Mesenchymal stem cell (in vitro differentiated cells and primary cell): ENCODE measurements at regions not wholly inside any gene's neighbourhood (a gene's known extent, or its start where the extent isn't known, plus 50 kb on each side); places are given as distances from the start of the nearest gene placed in this dataset.

Source experiments
- DNase-seq: peaks from one replicate; pipeline ENCODE4 v3.0.0-alpha.2; 2013
- H2AFZ ChIP-seq: one replicate; pipeline ENCODE4 v1.6.1; 2013; ENCODE audit warnings: low read depth, mild to moderate bottlenecking, control low read depth, inconsistent platforms, low read length, moderate library complexity
- H2AK5ac ChIP-seq: 2 replicates; pipeline ENCODE4 v1.6.1; 2013; ENCODE audit warnings: low read length, moderate library complexity, mild to moderate bottlenecking, inconsistent platforms; ENCODE audit not compliant: severe bottlenecking
- H2BK120ac ChIP-seq: one replicate; pipeline ENCODE4 v1.6.1; 2013; ENCODE audit warnings: low read depth, mild to moderate bottlenecking, inconsistent platforms, low read length, moderate library complexity
- H2BK12ac ChIP-seq, 2 experiments: one replicate each; pipeline ENCODE4 v1.6.1; 2013; ENCODE audit warnings: inconsistent platforms in 2 of 2, low read length in 2 of 2, mild to moderate bottlenecking in 2 of 2, moderate library complexity in 2 of 2, control low read depth in 1 of 2
- H2BK15ac ChIP-seq: one replicate; pipeline ENCODE4 v1.6.1; 2013; ENCODE audit warnings: mild to moderate bottlenecking, low read depth, inconsistent platforms; ENCODE audit not compliant: poor library complexity, severe bottlenecking
- H2BK5ac ChIP-seq: 2 replicates; pipeline ENCODE4 v1.6.1; 2013; ENCODE audit warnings: low read depth, mild to moderate bottlenecking, low read length, control low read depth, inconsistent platforms; ENCODE audit not compliant: poor library complexity, severe bottlenecking
- H3K14ac ChIP-seq, 2 experiments: one replicate each; pipeline ENCODE4 v1.6.1; 2013; ENCODE audit warnings: inconsistent platforms in 2 of 2, low read length in 2 of 2, control low read depth in 1 of 2, mild to moderate bottlenecking in 1 of 2, moderate library complexity in 1 of 2
- H3K18ac ChIP-seq, 2 experiments: one replicate each; pipeline ENCODE4 v1.6.1; 2013; ENCODE audit warnings: inconsistent platforms in 2 of 2, low read length in 2 of 2, control low read depth in 1 of 2, low read depth in 1 of 2, mild to moderate bottlenecking in 1 of 2
- H3K23ac ChIP-seq, 2 experiments: one replicate each; pipeline ENCODE4 v1.6.1; 2013; ENCODE audit warnings: inconsistent platforms in 2 of 2, low read length in 2 of 2, mild to moderate bottlenecking in 2 of 2, moderate library complexity in 2 of 2, control low read depth in 1 of 2
- H3K27ac ChIP-seq: 2 replicates; pipeline ENCODE4 v1.5.1; 2013; ENCODE audit warnings: mild to moderate bottlenecking, moderate library complexity, low read length, control low read depth, inconsistent platforms; ENCODE audit not compliant: poor library complexity, severe bottlenecking
- H3K27me3 ChIP-seq, 2 experiments: 2 replicates each; pipeline versions ENCODE4 v1.6.1 to v1.7.0; 2013; ENCODE audit warnings: low read length in 2 of 2, mild to moderate bottlenecking in 2 of 2, moderate library complexity in 2 of 2, control low read depth in 1 of 2, inconsistent platforms in 1 of 2; ENCODE audit not compliant: control insufficient read depth in 1 of 2, insufficient read depth in 1 of 2
- H3K36me3 ChIP-seq, 2 experiments: 2 replicates each; pipeline versions ENCODE4 v1.6.1 to v1.7.0; 2013; ENCODE audit warnings: low read length in 2 of 2, control low read depth in 1 of 2, inconsistent platforms in 1 of 2, low read depth in 1 of 2, mild to moderate bottlenecking in 1 of 2; ENCODE audit not compliant: insufficient read depth in 2 of 2, control insufficient read depth in 1 of 2
- H3K4ac ChIP-seq, 2 experiments: one replicate each; pipeline ENCODE4 v1.6.1; 2013; ENCODE audit warnings: inconsistent platforms in 2 of 2, low read length in 2 of 2, mild to moderate bottlenecking in 2 of 2, moderate library complexity in 2 of 2, control low read depth in 1 of 2, low read depth in 1 of 2
- H3K4me1 ChIP-seq: 2 replicates; pipeline ENCODE4 v1.6.1; 2013; ENCODE audit warnings: low read depth, low read length, control low read depth; ENCODE audit not compliant: control insufficient read depth, insufficient read depth
- H3K4me2 ChIP-seq: 2 replicates; pipeline ENCODE4 v1.6.1; 2013; ENCODE audit warnings: low read length, mild to moderate bottlenecking, inconsistent platforms; ENCODE audit not compliant: poor library complexity, severe bottlenecking
- H3K4me3 ChIP-seq, 2 experiments: 2 replicates each; pipeline versions ENCODE4 v1.5.1 to v1.7.0; 2013; ENCODE audit warnings: low read length in 2 of 2, mild to moderate bottlenecking in 2 of 2, control low read depth in 1 of 2, low read depth in 1 of 2; ENCODE audit not compliant: insufficient read depth in 1 of 2
- H3K79me1 ChIP-seq: replicated peaks from 2 replicates; pipeline ENCODE4 v1.6.1; 2013; ENCODE audit warnings: mild to moderate bottlenecking, control low read depth, low read length, inconsistent platforms; ENCODE audit not compliant: poor library complexity, severe bottlenecking
- H3K9ac ChIP-seq: 2 replicates; pipeline ENCODE4 v1.7.0; 2013; ENCODE audit warnings: mild to moderate bottlenecking, low read length, moderate library complexity
- H3K9me3 ChIP-seq: 2 replicates; pipeline ENCODE4 v1.7.0; 2013; ENCODE audit warnings: mild to moderate bottlenecking, low read length; ENCODE audit not compliant: control insufficient read depth
- H4K8ac ChIP-seq: one replicate; pipeline ENCODE4 v1.6.1; 2013; ENCODE audit warnings: inconsistent platforms, mild to moderate bottlenecking, low read length, moderate library complexity
- H4K91ac ChIP-seq: one replicate; pipeline ENCODE4 v1.6.1; 2013; ENCODE audit warnings: mild to moderate bottlenecking, low read length, inconsistent platforms
- WGBS: methylation state at CpG from one replicate; pipeline ENCODE4 v1.1.7; 2013; ENCODE audit warnings: mixed read lengths; 5-methylcytosine and 5-hydroxymethylcytosine counted together

DNA sequence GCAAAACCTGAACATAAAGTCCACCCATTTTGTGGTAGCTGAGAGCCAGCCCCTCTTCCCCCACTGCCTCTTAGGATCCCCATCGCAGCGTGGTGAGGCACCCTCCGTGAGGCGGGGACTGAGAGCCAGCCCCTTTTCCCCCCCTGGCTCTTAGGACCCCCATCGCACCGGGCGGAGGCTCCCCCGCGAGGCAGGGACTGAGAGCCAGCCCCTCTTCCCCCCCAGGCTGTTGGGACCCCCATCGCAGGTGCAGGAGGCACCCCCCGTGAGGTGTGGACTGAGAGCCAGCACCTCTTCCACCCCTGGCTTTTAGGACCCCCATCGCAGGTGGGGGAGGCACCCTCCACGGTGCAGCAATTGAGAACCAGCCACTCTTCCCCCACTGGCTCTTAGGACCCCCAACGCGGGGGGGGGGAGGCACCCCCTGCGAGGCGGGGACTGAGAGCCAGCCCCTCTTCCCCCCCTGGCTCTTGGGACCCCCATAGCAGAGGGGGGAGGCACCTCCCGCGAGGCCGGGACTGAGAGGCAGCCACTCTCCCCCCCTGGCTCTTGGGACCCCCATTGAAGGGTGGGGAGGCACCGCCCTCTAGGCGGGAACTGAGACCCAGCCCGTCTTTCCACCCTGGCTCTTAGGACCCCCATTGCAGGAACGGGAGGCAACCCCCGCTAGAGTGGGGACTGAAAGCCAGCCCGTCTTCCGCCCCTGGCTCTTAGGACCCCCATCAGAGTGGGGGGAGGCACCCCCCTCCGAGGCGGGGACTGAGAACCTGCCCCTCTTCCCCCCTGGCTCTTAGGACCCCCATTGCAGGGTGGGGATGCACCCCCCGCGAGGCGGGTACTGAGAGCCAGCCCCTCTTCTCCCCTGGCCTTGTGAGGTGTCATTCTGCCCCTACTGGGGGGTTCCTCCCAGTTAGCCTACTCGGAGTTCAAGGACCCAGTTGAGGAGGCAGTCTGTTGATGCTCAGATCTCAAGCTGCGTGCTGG lies 366.4 kb upstream of the SPRY2 start:
- no peak overlapping the region for H4K8ac ChIP-seq
- no peaks in the 10 kb centered on the region for H3K4me1 ChIP-seq
- no peak overlapping the region for H3K27ac ChIP-seq
- no peak overlapping the region for H3K4ac ChIP-seq
- no peak overlapping the region for H2BK120ac ChIP-seq
- peak overlapping the region in 1 of 2 experiments; percentile 24 for H3K18ac ChIP-seq
- H3K9me3 ChIP-seq: no peaks in the 10 kb centered on the region
- peaks cover 0 to 7% of the 10 kb centered on the region in 2 experiments for H3K27me3 ChIP-seq
- H3K9ac ChIP-seq: no peak overlapping the region
- WGBS: 90% methylated on average over 29 of the region's 34 CpGs
- H3K4me3 ChIP-seq: no peak overlapping the region
- H3K4me2 ChIP-seq: no peak overlapping the region
- H3K36me3 ChIP-seq: no peaks in the 10 kb centered on the region
- H3K23ac ChIP-seq: no peak overlapping the region
- H2BK15ac ChIP-seq: no peak overlapping the region
- H2BK12ac ChIP-seq: no peak overlapping the region
- H2BK5ac ChIP-seq: no peak overlapping the region
- no peak overlapping the region for H2AK5ac ChIP-seq
- no peaks in the 10 kb centered on the region for H3K79me1 ChIP-seq
- H2AFZ ChIP-seq: no peak overlapping the region
- H4K91ac ChIP-seq: no peak overlapping the region
- H3K14ac ChIP-seq: no peak overlapping the region
- no peak for DNase-seq

DNA sequence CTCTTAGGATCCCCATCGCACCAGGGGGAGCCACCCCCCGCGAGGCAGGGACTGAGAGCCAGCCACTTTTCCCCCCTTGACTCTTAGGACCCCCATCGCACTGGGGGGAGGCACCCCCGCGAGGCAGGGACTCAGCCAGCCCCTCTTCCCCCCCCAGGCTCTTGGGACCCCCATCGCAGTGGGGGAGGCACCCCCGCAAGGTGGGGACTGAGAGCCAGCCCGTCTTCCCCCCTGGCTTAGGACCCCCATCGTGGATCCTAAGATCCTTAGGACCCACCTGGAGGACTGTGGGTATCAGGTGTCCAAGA lies 365.2 kb upstream of the SPRY2 start:
- H3K4me2 ChIP-seq: no peak overlapping the region
- no peak overlapping the region for H4K91ac ChIP-seq
- no peak overlapping the region for H3K18ac ChIP-seq
- DNase-seq: no peak
- no peak overlapping the region for H2BK5ac ChIP-seq
- H3K27me3 ChIP-seq: peaks cover 0 to 7% of the 10 kb centered on the region in 2 experiments
- no peak overlapping the region for H3K27ac ChIP-seq
- no peak overlapping the region for H3K14ac ChIP-seq
- no peak overlapping the region for H2AK5ac ChIP-seq
- H3K36me3 ChIP-seq: no peaks in the 10 kb centered on the region
- H3K9me3 ChIP-seq: no peaks in the 10 kb centered on the region
- 100% methylated on average over 4 of the region's 10 CpGs for WGBS
- H3K4ac ChIP-seq: no peak overlapping the region
- no peak overlapping the region for H3K23ac ChIP-seq
- no peak overlapping the region for H2AFZ ChIP-seq
- no peaks in the 10 kb centered on the region for H3K79me1 ChIP-seq
- no peak overlapping the region for H2BK15ac ChIP-seq
- no peak overlapping the region for H3K9ac ChIP-seq
- no peak overlapping the region for H3K4me3 ChIP-seq
- H3K4me1 ChIP-seq: no peaks in the 10 kb centered on the region
- no peak overlapping the region for H2BK120ac ChIP-seq
- no peak overlapping the region for H2BK12ac ChIP-seq
- no peak overlapping the region for H4K8ac ChIP-seq

DNA sequence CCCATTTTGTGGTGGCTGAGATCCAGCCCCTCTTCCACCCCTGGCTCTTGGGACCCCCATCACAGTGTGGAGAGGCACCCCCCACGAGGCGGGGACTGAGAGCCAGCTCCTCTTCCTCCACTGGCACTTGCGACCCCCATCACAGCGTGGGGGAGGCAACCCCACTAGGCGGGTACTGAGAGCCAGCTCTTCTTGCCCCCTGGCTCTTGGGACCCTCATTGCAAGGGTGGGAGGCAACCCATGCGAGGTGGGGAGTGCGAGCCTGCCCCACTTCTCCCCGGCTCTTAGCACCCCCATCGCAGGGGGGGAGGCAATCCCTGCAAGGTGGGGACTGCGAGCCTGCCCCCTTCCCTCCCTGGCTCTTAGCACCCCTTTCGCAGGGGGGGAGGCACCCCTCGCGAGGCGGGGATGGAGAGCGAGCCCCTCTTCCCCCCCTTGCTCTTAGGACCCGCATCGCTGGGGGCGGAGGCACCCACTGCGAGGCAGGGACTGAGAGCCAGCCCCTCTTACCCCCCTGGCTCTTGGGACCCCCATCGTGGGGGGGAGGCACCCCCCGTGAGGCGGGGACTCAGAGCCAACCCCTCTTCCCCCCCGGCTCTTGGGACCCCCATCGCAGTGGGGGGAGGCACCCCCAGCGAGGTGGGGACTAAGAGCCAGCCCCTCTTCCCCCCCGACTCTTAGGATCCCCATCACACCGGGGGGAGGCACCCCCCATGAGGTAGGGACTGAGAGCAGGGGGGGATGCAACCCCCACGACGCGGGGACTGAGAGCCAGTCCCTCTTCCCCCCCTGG lies 364.6 kb upstream of the SPRY2 start:
- Histone ChIP-seq H3K4ac (no peak overlapping the region), H3K18ac (no peak overlapping the region), H3K79me1 (no peaks in the 10 kb centered on the region), H3K9me3 (no peaks in the 10 kb centered on the region), H3K36me3 (no peaks in the 10 kb centered on the region), H3K4me3 (no peak overlapping the region), H2BK15ac (no peak overlapping the region), H3K14ac (no peak overlapping the region), H2BK5ac (no peak overlapping the region), H4K91ac (no peak overlapping the region), H2AK5ac (no peak overlapping the region), H3K4me2 (no peak overlapping the region), H3K4me1 (no peaks in the 10 kb centered on the region), H3K9ac (no peak overlapping the region), H2BK120ac (no peak overlapping the region), H4K8ac (no peak overlapping the region), H3K27me3 (peaks cover 0 to 7% of the 10 kb centered on the region in 2 experiments), H2AFZ (no peak overlapping the region), H3K23ac (no peak overlapping the region), H3K27ac (no peak overlapping the region), H2BK12ac (no peak overlapping the region)
- no peak for DNase-seq
- WGBS: 94% methylated on average over 20 of the region's 30 CpGs

DNA sequence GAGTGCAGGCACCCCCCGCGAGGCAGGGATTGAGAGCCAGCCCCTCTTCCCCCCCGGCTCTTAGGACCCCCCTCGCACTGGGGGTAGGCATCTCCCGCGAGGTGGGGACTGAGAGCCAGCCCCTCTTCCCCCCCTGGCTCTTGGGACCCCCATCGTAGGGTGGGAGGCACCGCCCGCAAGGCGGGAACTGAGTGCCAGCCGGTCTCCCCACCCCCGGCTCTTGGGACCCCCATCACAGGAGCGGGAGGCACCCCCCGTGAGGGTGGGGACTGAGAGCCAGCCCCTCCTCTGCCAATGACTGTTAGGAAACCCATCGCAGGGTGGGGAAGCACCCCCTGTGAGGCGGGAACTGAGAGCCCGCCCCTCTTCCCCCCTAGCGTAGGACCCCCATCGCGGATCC lies 363.4 kb upstream of the SPRY2 start:
- H3K9ac ChIP-seq: no peak overlapping the region
- WGBS: 94% methylated on average over 19 of the region's 20 CpGs
- no peak for DNase-seq
- no peaks in the 10 kb centered on the region for H3K27me3 ChIP-seq
- no peaks in the 10 kb centered on the region for H3K79me1 ChIP-seq
- H3K4me2 ChIP-seq: no peak overlapping the region
- no peaks in the 10 kb centered on the region for H3K4me1 ChIP-seq
- H2BK12ac ChIP-seq: no peak overlapping the region
- H3K36me3 ChIP-seq: no peaks in the 10 kb centered on the region
- H3K23ac ChIP-seq: no peak overlapping the region
- no peak overlapping the region for H3K18ac ChIP-seq
- no peak overlapping the region for H2BK5ac ChIP-seq
- no peak overlapping the region for H4K91ac ChIP-seq
- H2BK15ac ChIP-seq: no peak overlapping the region
- H2AFZ ChIP-seq: no peak overlapping the region
- H3K14ac ChIP-seq: no peak overlapping the region
- no peak overlapping the region for H2BK120ac ChIP-seq
- no peak overlapping the region for H4K8ac ChIP-seq
- H2AK5ac ChIP-seq: no peak overlapping the region
- no peaks in the 10 kb centered on the region for H3K9me3 ChIP-seq
- no peak overlapping the region for H3K27ac ChIP-seq
- no peak overlapping the region for H3K4me3 ChIP-seq
- no peak overlapping the region for H3K4ac ChIP-seq
